NOMO-1 treated with DMSO at 0.1 percent for 48 hours (cell line): ENCODE measurements at regions not wholly inside any gene's neighbourhood (a gene's known extent, or its start where the extent isn't known, plus 50 kb on each side); places are given as distances from the start of the nearest gene placed in this dataset.
A peak's percentile ranks its signal among the peaks of the same experiment; 100 is the strongest.
"Not testable (repeated sequence)": the region's sequence is repeated elsewhere in the genome, so short reads cannot be mapped to it uniquely, and the experiment has no call there.

Source experiments
- DNase-seq: peaks from one replicate; lab custom pipeline; 2025; ENCODE audit not compliant: unreplicated experiment; lab: John Stamatoyannopoulos, UW

GRCh38 chr12:77232045-77232444 is 166.7 kb upstream of the E2F7 start:
- DNase-seq, result no peak

- peak; percentile 94 for DNase-seq
These were observed 166.1 kb upstream of the E2F7 start for GRCh38 chr12:77231501-77231918.

- DNase-seq, result no peak
These were observed 164.5 kb upstream of the E2F7 start for GRCh38 chr12:77229640-77230442.

- DNase-seq, result no peak
These were observed 163.0 kb upstream of the E2F7 start for GRCh38 chr12:77228376-77228775.

- no peak for DNase-seq
These were observed 161.0 kb upstream of the E2F7 start for GRCh38 chr12:77226368-77226767.

GRCh38 chr12:77225373-77225772 is 160.0 kb upstream of the E2F7 start:
- no peak for DNase-seq

GRCh38 chr12:77224346-77224745 is 159.0 kb upstream of the E2F7 start:
- no peak for DNase-seq

GRCh38 chr12:77222336-77222735 is 157.0 kb upstream of the E2F7 start:
- no peak for DNase-seq

GRCh38 chr12:77220586-77220985 is 155.2 kb upstream of the E2F7 start:
- DNase-seq, result no peak

GRCh38 chr12:77218278-77218677 is 152.9 kb upstream of the E2F7 start:
- DNase-seq, result no peak

GRCh38 chr12:77216136-77216535 is 150.8 kb upstream of the E2F7 start:
- not testable (repeated sequence) for DNase-seq

GRCh38 chr12:77214136-77214535 is 148.8 kb upstream of the E2F7 start:
- no peak for DNase-seq

GRCh38 chr12:77213319-77213718 is 147.9 kb upstream of the E2F7 start:
- DNase-seq, result no peak

GRCh38 chr12:77210724-77211123 is 145.4 kb upstream of the E2F7 start:
- no peak for DNase-seq

GRCh38 chr12:77204083-77204482 is 138.7 kb upstream of the E2F7 start:
- no peak for DNase-seq

- DNase-seq, result no peak
These were observed 137.2 kb upstream of the E2F7 start for GRCh38 chr12:77202457-77203060.

GRCh38 chr12:77189901-77190416 is 124.6 kb upstream of the E2F7 start:
- no peak for DNase-seq

GRCh38 chr12:77189458-77189857 is 124.1 kb upstream of the E2F7 start:
- DNase-seq, result no peak

GRCh38 chr12:77179515-77179914 is 114.1 kb upstream of the E2F7 start:
- DNase-seq, result no peak

- DNase-seq, result no peak
These were observed 102.4 kb upstream of the E2F7 start for GRCh38 chr12:77167801-77168200.

- no peak for DNase-seq
These were observed 101.3 kb upstream of the E2F7 start for GRCh38 chr12:77166696-77167095.
